ENCODE measurements at regions not wholly inside any gene's neighbourhood (a gene's known extent, or its start where the extent isn't known, plus 50 kb on each side); places are given as distances from the start of the nearest gene placed in this dataset.
"Not testable (repeated sequence)": the region's sequence is repeated elsewhere in the genome, so short reads cannot be mapped to it uniquely, and the experiment has no call there.

DNA sequence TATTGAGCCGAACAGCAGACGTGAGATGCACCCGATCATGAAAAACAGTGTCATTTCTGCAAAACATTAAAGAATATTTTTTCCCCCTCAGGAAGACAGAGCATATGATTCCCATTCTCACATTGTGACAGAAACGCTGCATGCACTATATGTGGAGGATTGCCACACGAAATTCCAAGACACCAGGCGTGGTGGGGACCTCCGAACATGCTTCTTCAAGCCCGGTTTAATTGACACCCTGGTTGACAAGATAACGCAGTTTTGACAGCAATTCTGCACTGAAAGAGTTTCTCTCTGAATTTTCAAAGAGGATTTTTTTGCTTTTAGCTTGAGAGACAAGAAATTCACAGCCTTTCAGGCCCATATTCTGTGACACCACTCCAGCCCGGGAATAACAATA is 442.8 kb upstream of the NRP1 start:
- in situ Hi-C loops (cut with MboI; ENCODE audit: low pct_unique_long_range_greater_than_20kb, low sequenced_read_pairs, unreplicated experiment), result no loop called here
- no peak for DNase-seq (ENCODE audit: low spot score)
- TF ChIP-seq, protein P1, sequence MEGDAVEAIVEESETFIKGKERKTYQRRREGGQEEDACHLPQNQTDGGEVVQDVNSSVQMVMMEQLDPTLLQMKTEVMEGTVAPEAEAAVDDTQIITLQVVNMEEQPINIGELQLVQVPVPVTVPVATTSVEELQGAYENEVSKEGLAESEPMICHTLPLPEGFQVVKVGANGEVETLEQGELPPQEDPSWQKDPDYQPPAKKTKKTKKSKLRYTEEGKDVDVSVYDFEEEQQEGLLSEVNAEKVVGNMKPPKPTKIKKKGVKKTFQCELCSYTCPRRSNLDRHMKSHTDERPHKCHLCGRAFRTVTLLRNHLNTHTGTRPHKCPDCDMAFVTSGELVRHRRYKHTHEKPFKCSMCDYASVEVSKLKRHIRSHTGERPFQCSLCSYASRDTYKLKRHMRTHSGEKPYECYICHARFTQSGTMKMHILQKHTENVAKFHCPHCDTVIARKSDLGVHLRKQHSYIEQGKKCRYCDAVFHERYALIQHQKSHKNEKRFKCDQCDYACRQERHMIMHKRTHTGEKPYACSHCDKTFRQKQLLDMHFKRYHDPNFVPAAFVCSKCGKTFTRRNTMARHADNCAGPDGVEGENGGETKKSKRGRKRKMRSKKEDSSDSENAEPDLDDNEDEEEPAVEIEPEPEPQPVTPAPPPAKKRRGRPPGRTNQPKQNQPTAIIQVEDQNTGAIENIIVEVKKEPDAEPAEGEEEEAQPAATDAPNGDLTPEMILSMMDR (IDR thresholded peaks at IDR 0.05; ENCODE audit: extremely low read depth, insufficient read depth, missing control alignments), result no peak

DNA sequence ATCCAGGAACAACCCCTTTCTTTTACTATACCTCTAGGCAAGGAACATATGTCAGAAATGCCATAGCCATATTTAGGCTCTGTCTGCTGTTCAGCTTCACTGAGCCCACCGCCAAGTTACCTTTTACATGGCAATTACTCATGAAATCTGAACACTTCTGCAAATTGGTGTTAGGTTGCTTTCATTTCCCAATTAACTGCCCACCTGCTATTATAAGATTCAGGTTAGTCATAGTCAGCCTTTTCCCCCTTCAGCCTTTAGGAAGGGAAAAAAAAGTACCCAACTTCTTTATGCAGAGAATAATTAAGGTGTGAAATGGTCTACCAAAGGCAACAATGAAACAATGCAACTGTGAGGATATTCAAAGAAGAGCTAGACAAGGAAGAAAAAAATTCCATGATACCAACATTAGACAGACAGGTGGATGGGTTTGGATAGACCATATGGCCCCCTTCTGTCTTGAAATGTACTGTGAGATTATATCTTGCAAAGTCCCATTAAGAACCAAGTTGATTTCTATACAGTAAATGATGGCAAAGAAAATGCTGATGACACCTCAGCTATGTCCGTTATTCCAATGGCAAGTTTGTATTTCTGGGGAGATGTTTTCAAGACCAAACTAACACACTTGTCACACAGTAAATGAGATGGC is 442.1 kb upstream of the NRP1 start:
- in situ Hi-C loops (cut with MboI; ENCODE audit: low pct_unique_long_range_greater_than_20kb, low sequenced_read_pairs, unreplicated experiment), result no loop called here
- TF ChIP-seq, protein P1 (IDR thresholded peaks at IDR 0.05; ENCODE audit: extremely low read depth, insufficient read depth, missing control alignments), result no peak
- DNase-seq (ENCODE audit: low spot score), result no peak

DNA sequence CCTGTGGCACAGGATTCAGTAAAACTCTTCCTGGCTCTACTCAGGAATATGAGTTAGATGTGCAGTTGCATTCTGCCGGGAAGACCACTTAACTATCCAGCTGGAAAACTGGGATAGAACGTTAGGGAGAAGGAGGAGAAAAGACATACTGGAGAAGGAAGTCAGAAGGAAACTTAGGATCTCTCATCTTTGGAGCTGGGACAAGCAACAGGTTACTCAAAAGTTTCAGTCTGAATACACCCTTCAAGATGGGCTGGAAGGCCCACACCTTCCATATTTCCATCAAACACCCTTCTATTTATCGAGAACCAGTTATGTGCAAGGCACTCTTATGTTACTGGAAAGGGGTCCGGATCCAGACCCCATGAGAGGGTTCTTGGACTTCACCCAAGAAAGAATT is 440.4 kb upstream of the NRP1 start:
- in situ Hi-C loops (cut with MboI; ENCODE audit: low pct_unique_long_range_greater_than_20kb, low sequenced_read_pairs, unreplicated experiment), result no loop called here
- TF ChIP-seq, protein P1 (IDR thresholded peaks at IDR 0.05; ENCODE audit: extremely low read depth, insufficient read depth, missing control alignments), result no peak
- DNase-seq (ENCODE audit: low spot score), result no peak

DNA sequence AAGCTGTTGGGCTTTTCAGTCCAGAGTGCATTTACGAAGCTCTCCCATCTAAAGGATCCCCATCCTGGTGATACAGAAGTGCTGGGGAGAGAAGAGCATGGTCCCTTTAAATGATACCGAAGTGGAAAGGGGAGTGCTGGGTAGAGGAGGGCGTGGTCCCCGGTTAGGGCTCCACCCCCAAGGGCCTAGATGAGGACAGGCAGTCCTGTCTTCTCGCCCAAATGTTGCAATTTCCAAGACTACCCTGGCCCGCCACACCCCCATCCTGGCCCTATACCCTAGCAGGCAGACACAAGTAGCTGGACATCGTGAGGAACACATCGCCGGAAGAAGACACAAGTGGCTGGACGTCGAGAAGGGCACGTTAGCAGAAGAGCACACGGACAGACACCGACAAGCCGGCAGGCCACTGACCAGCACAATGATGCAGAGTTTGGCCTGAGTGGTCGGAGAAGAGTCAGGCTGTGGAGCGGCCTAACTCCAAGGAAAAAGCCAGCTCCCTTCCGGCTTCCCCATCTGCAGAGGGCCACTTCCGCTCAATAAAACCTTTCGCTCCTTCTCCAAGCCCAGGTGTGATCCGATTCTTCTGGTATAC is 439.5 kb upstream of the NRP1 start:
- TF ChIP-seq, protein P1 (IDR thresholded peaks at IDR 0.05; ENCODE audit: extremely low read depth, insufficient read depth, missing control alignments), result no peak
- in situ Hi-C loops (cut with MboI; ENCODE audit: low pct_unique_long_range_greater_than_20kb, low sequenced_read_pairs, unreplicated experiment), result no loop called here
- no peak for DNase-seq (ENCODE audit: low spot score)

DNA sequence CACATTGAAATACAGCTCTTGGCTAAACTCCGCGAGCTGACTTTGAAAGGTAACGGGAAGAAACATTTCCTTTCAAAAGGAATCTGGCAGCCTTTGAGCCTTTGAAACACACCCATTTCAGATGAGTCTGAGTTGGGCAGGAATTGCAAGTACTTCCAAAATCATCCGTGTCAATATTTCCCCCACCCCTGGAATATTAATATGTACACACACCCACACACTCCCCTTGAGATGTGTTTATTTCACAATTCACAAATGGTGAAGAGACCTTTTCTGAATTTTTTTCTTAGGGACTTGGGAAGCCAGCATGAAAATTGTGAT is 438.7 kb upstream of the NRP1 start:
- TF ChIP-seq, protein P1 (IDR thresholded peaks at IDR 0.05; ENCODE audit: extremely low read depth, insufficient read depth, missing control alignments), result no peak
- in situ Hi-C loops (cut with MboI; ENCODE audit: low pct_unique_long_range_greater_than_20kb, low sequenced_read_pairs, unreplicated experiment), result no loop called here
- DNase-seq (ENCODE audit: low spot score), result no peak

DNA sequence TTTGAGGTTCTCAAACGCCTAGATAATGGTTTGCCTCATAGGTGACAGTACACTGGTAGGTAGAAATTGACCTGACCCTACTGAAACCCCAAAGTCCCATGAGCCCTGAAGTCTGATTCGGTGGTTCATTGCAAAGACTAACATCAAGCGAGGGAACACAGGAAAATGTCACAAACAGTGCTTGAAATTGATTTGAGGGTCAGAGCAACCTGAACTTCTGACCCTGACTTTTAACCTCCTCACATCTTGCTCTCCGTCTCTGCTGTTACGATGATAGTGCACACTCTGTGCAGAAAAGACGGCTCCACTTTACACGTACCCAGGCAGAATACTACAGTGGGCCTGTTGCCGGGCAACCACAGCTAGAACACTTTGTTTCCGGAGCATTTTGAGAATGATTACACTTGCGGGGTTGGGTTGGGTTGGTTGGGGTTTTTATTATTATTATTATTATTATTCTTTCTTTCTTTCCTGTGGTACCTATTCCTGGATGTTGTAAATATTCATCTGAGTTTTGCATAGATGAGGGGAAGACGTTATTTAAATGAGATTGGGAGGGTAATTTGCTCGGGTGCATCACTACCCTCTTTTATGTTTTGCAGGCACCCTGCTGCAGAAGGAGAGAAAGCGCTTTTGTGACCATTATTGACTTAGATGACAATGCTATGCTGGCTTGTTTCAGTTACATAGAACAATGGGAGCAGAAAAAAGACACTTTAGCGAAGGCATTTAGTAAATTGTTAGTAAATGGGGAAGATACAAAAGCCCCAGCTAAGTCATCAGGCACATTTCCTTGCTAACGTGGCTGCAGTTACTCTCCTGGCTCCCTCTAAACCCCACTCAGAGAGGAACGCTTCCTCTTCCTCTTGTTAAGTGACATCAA is 438.1 kb upstream of the NRP1 start:
- TF ChIP-seq, protein P1 (IDR thresholded peaks at IDR 0.05; ENCODE audit: extremely low read depth, insufficient read depth, missing control alignments), result no peak
- no peak for DNase-seq (ENCODE audit: low spot score)
- in situ Hi-C loops (cut with MboI; ENCODE audit: low pct_unique_long_range_greater_than_20kb, low sequenced_read_pairs, unreplicated experiment), result no loop called here

DNA sequence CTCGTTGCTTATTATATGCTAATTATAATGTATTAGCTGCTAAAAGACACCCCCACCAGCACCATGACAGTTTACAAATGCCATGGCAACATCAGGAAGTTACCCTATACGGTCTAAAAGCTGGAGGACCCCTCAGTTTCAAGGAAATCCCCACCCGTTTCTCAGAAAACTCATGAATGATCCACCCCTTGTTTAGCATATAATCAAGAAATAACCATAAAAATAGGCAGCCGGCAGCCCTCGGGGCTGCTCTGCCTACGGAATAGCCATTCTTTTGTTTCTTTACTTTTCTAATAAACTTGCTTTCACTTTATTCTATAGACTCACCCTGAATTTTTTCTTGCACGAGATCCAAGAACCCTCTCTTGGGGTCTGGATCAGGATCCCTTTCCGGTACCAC is 437.4 kb upstream of the NRP1 start:
- DNase-seq (ENCODE audit: low spot score); in situ Hi-C loops (cut with MboI; ENCODE audit: low pct_unique_long_range_greater_than_20kb, low sequenced_read_pairs, unreplicated experiment): not testable (repeated sequence)
